HL-60 (cell line): ENCODE measurements at regions not wholly inside any gene's neighbourhood (a gene's known extent, or its start where the extent isn't known, plus 50 kb on each side); places are given as distances from the start of the nearest gene placed in this dataset.

ENCODE experiments used
- DNase-seq, 2 experiments: peaks; one replicate each; pipeline ENCODE4 v3.0.0-alpha.2; 2010 to 2020; ENCODE audit warnings: low read depth in 1 of 2, low spot score in 1 of 2
- H3K27ac ChIP-seq: fragments of 250-450 bp; sonication (Bioruptor Pico); replicated peaks from 2 replicates; pipeline ENCODE4 v1.5.1; 2020; ENCODE audit warnings: mild to moderate bottlenecking, moderate library complexity
- H3K27me3 ChIP-seq: fragments of 250-450 bp; sonication (Bioruptor Pico); 2 replicates; pipeline ENCODE4 v1.5.1; 2021; ENCODE audit warnings: mild to moderate bottlenecking, moderate library complexity; ENCODE audit not compliant: insufficient read depth, poor library complexity, severe bottlenecking
- H3K4me3 ChIP-seq: replicated peaks from 2 replicates; pipeline ENCODE4 v1.5.1; 2011; ENCODE audit warnings: mild to moderate bottlenecking, control low read depth, low read length; ENCODE audit not compliant: insufficient read depth
- GABPA ChIP-seq: IDR thresholded peaks from 2 replicates; pipeline ENCODE4 v1.6.1; 2012; ENCODE audit warnings: low read depth
- POLR2AphosphoS5 ChIP-seq: IDR thresholded peaks from 2 replicates; pipeline ENCODE4 v1.6.1; 2012; ENCODE audit warnings: low read depth
- SPI1 ChIP-seq: IDR thresholded peaks from 2 replicates; pipeline ENCODE4 v1.6.1; 2012; ENCODE audit warnings: low read depth, mild to moderate bottlenecking, borderline replicate concordance
- TF ChIP-seq, protein P1 (sequence below): IDR thresholded peaks from one replicate; pipeline ENCODE4 v1.5.1; 2011; ENCODE audit warnings: low read length, control low read depth, inconsistent platforms; ENCODE audit not compliant: insufficient read depth
- TF ChIP-seq, protein P2 (sequence below): IDR thresholded peaks from 2 replicates; pipeline ENCODE4 v1.6.1; 2012; ENCODE audit warnings: low read depth; ENCODE audit not compliant: insufficient replicate concordance

DNA sequence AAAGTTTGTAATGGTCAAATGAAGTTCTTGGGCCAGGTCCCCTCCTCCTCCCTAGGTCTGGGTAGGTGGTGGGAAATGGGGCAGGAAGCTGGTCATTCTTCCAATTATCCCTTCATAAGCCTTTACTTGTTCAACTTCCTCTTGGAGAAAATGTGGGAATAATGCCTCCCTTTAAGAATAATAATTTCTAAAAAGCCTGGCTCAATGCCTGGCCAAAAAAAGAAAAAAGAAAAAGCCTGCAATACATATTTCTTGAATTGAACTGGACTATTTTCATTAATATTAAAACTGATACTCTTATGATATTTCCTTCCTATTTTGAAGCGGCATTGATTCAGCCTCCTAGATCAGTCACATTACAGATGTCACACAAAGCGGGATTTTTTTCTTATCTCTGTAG, 600.9 kb downstream of the CCDC171 start:
- TF ChIP-seq GABPA (no peak), POLR2AphosphoS5 (no peak), SPI1 (no peak)
- TF ChIP-seq, protein P1, sequence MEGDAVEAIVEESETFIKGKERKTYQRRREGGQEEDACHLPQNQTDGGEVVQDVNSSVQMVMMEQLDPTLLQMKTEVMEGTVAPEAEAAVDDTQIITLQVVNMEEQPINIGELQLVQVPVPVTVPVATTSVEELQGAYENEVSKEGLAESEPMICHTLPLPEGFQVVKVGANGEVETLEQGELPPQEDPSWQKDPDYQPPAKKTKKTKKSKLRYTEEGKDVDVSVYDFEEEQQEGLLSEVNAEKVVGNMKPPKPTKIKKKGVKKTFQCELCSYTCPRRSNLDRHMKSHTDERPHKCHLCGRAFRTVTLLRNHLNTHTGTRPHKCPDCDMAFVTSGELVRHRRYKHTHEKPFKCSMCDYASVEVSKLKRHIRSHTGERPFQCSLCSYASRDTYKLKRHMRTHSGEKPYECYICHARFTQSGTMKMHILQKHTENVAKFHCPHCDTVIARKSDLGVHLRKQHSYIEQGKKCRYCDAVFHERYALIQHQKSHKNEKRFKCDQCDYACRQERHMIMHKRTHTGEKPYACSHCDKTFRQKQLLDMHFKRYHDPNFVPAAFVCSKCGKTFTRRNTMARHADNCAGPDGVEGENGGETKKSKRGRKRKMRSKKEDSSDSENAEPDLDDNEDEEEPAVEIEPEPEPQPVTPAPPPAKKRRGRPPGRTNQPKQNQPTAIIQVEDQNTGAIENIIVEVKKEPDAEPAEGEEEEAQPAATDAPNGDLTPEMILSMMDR = no peak
- TF ChIP-seq, protein P2, sequence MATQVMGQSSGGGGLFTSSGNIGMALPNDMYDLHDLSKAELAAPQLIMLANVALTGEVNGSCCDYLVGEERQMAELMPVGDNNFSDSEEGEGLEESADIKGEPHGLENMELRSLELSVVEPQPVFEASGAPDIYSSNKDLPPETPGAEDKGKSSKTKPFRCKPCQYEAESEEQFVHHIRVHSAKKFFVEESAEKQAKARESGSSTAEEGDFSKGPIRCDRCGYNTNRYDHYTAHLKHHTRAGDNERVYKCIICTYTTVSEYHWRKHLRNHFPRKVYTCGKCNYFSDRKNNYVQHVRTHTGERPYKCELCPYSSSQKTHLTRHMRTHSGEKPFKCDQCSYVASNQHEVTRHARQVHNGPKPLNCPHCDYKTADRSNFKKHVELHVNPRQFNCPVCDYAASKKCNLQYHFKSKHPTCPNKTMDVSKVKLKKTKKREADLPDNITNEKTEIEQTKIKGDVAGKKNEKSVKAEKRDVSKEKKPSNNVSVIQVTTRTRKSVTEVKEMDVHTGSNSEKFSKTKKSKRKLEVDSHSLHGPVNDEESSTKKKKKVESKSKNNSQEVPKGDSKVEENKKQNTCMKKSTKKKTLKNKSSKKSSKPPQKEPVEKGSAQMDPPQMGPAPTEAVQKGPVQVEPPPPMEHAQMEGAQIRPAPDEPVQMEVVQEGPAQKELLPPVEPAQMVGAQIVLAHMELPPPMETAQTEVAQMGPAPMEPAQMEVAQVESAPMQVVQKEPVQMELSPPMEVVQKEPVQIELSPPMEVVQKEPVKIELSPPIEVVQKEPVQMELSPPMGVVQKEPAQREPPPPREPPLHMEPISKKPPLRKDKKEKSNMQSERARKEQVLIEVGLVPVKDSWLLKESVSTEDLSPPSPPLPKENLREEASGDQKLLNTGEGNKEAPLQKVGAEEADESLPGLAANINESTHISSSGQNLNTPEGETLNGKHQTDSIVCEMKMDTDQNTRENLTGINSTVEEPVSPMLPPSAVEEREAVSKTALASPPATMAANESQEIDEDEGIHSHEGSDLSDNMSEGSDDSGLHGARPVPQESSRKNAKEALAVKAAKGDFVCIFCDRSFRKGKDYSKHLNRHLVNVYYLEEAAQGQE = no peak
- Histone ChIP-seq H3K4me3 (no peak overlapping the region), H3K27me3 (no peaks in the 10 kb centered on the region), H3K27ac (no peak overlapping the region)
- DNase-seq = no peak

DNA sequence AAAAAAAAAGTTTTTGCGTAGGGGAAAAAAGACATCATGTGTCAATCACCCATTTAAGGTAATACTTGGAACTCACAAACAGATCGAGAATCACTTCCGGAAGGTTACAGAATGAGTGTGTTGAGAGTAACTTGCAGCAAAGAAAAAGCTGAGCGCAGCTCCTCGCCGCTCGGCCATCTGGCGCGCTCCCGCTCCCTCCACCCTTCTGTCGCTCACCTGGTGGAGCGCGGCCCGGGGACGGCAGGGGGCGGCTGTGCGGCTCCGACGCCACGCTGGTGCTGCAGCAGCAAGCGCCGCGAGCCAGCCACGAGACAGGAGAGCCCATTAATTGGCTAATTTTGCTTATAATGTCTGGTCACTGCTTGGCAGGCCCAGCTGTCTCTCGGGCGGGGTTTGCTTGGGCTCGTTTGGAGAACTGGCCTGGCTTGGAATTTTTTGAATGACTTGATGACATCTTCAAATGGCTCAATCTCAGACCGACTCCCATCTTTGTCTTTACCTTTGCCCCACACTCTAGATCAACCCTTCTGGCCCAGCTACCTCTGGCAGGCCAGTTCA, 601.8 kb downstream of the CCDC171 start:
- TF ChIP-seq GABPA (no peak), SPI1 (no peak), POLR2AphosphoS5 (no peak)
- TF ChIP-seq, protein P2 = no peak
- TF ChIP-seq, protein P1 = no peak
- no peak overlapping the region for H3K27ac ChIP-seq
- H3K27me3 ChIP-seq = no peaks in the 10 kb centered on the region
- no peak overlapping the region for H3K4me3 ChIP-seq
- DNase-seq = no peak

DNA sequence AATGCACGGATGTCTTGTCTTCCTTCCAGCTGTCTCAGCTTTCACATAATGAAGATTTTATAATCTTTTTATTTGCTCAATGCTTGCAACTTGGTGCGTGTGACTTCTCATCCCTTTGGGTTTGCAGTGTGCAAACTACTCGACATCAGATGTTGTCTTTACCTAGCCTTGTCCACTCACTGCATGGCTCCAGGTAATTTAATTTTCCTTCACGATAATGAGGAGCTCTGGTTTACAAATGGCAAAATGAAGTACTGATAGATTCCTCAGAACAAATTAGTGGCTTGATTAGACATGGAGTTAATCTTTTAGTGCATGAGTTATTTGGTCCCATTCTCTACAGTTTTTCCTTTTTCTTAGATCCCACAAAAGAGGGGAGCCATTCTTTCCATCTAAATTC, 603.0 kb downstream of the CCDC171 start:
- DNase-seq = no peak
- Histone ChIP-seq H3K27me3 (no peaks in the 10 kb centered on the region), H3K4me3 (no peak overlapping the region), H3K27ac (no peak overlapping the region)
- no peak for TF ChIP-seq POLR2AphosphoS5
- TF ChIP-seq, protein P2 = no peak
- TF ChIP-seq, protein P1 = no peak
- TF ChIP-seq GABPA = no peak
